SK-N-MC (cell line): ENCODE measurements at regions not wholly inside any gene's neighbourhood (a gene's known extent, or its start where the extent isn't known, plus 50 kb on each side); places are given as distances from the start of the nearest gene placed in this dataset.

Experiments used
- DNase-seq: peaks from one replicate; pipeline ENCODE4 v3.0.0-alpha.2; 2011; ENCODE audit warnings: low read depth, low spot score
- H3K27ac ChIP-seq: fragments of 200-600 bp; sonication (generic); 2 replicates; pipeline ENCODE4 v1.5.1; 2016; ENCODE audit warnings: mixed run types
- H3K36me3 ChIP-seq: fragments of 200-600 bp; sonication (generic); 2 replicates; pipeline ENCODE4 v1.6.1; 2017; ENCODE audit warnings: antibody characterized with exemption, low read length, mixed read lengths; ENCODE audit not compliant: insufficient read depth
- H3K4me3 ChIP-seq: fragments of 200-600 bp; sonication (generic); 2 replicates; pipeline ENCODE4 v1.5.1; 2016
- H3K9ac ChIP-seq: fragments of 200-600 bp; sonication (generic); 2 replicates; pipeline ENCODE4 v1.8.0; 2017; ENCODE audit warnings: mixed run types, mixed read lengths; ENCODE audit not compliant: insufficient read length
- H3K9me3 ChIP-seq: fragments of 200-600 bp; sonication (generic); 2 replicates; pipeline ENCODE4 v1.6.1; 2017; ENCODE audit warnings: low read depth, mild to moderate bottlenecking, antibody characterized with exemption, low read length, moderate library complexity, mixed read lengths
- EZH2 ChIP-seq: fragments of 200-600 bp; sonication (generic); IDR thresholded peaks from one replicate; pipeline ENCODE4 v1.6.1; 2017; ENCODE audit warnings: antibody characterized with exemption
- FOXP2 ChIP-seq: optimal IDR thresholded peaks from 2 replicates; pipeline ENCODE3; 2011; ENCODE audit warnings: mild to moderate bottlenecking, moderate library complexity; ENCODE audit not compliant: insufficient read depth; ENCODE audit errors: extremely low read length, control extremely low read depth
- POLR2AphosphoS5 ChIP-seq: IDR thresholded peaks from 2 replicates; pipeline ENCODE4 v1.6.1; 2012; ENCODE audit warnings: mild to moderate bottlenecking, low read depth, low read length, borderline replicate concordance

DNA sequence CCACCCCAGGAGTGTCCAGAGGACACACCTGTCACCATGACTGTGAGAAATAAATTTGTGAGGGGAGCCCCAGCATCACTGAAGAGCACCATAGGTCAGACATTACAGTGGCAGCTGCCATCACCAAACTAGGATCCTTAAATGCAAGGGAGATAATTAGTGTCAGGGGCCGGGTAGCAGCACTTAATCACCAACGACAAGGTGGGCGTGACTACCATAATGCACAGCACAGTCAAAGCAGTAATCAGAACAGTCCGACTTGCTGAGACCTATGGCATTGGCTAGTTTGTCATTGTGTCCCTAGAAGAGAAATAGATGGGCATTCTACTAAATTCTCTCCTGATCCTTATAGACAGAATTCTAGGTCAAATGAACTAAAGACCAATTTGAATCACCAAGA, 856.7 kb upstream of the GOT2 start:
- no peak for DNase-seq
- Histone ChIP-seq H3K27ac (no peak overlapping the region), H3K9me3 (no peaks in the 10 kb centered on the region), H3K36me3 (no peaks in the 10 kb centered on the region), H3K9ac (no peak overlapping the region), H3K4me3 (no peak overlapping the region)
- TF ChIP-seq POLR2AphosphoS5 = no peak
- TF ChIP-seq FOXP2 = no peak
- TF ChIP-seq EZH2 = no peak

DNA sequence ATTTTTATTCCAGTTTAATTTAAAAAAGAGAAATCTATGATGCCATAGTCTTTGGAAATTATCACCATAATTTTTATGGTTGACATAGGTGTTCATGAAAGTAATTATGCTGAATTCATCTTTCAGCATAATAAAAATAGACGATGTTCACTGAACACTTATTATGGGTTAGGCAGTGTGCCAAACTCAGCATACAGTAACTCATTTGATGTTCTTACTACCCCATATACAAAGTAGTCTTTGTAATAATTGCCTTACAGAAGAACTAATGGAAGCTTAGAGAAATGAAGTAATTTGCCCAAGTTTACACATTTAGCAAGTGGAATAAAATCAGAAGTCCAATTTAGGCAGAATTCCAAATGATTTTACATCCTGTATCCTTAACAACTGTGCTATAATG, 852.2 kb upstream of the GOT2 start:
- no peak for DNase-seq
- H3K4me3 ChIP-seq = no peak overlapping the region
- TF ChIP-seq FOXP2 = no peak
- TF ChIP-seq POLR2AphosphoS5 = no peak
- TF ChIP-seq EZH2 = no peak
- no peak overlapping the region for H3K27ac ChIP-seq
- no peak overlapping the region for H3K9ac ChIP-seq
- H3K36me3 ChIP-seq = no peaks in the 10 kb centered on the region
- no peaks in the 10 kb centered on the region for H3K9me3 ChIP-seq

DNA sequence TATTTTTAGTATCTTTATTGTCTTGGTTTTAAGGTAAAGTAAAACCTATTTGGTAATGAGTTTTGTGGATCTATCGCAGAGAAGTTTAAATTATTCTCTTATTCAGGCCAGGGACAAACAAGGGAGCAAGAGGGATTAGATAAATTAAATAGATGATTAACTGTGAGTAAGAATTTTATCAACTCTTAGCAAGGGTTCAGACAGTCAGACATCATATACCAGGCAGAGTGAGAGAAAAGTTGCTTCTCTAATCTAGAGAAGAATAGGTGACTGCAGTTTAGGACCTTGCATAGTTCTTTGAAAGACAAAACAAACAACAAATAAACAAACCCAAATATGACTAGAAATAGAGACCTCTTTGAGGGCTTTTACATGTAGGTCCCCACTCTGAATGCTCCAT, 840.2 kb upstream of the GOT2 start:
- Histone ChIP-seq H3K4me3 (no peak overlapping the region), H3K9me3 (no peaks in the 10 kb centered on the region), H3K27ac (no peak overlapping the region)

DNA sequence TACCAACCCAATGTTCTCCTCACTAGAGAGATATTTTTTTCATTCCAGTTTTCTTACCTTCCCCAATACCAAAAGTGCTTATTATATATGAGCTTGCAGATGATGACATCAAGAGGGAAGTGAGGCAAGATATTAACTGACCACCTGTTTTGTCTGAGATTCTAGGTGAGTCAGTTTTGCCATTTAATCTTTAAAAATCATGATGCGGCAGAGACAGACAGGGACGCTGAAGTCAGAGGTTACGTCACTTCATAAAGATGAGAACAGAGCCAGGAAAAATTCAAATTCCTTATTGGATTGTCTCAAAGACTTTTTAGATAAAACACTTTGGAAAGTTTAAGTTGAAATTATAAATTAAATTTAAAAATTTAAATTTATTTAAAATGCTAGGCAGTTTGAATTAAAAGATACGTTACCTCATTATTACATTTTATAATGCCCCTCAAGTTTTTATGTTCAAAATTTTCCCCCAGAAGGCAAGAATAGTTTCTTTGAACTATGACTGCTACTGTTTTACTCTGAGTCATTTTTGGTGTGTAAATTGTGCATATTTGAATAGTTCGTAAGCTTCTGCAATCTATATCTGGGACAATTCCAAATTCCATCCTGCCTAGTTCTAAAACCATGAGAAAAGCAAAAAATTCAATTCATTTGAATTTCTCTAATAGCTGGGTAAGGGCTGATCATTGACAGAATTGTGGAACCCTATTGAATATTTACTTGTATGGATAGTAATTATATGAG, 839.6 kb upstream of the GOT2 start:
- no peak for TF ChIP-seq FOXP2
- Histone ChIP-seq H3K4me3 (no peak overlapping the region), H3K9ac (no peak overlapping the region), H3K27ac (no peak overlapping the region), H3K36me3 (no peaks in the 10 kb centered on the region), H3K9me3 (no peaks in the 10 kb centered on the region)
- DNase-seq = no peak

More for the DNA sequence above, 840.2 kb upstream of the GOT2 start:
- H3K9ac ChIP-seq = no peak overlapping the region
- no peaks in the 10 kb centered on the region for H3K36me3 ChIP-seq
- TF ChIP-seq EZH2 = no peak
- TF ChIP-seq FOXP2 = no peak
- TF ChIP-seq POLR2AphosphoS5 = no peak
- DNase-seq = no peak

DNA sequence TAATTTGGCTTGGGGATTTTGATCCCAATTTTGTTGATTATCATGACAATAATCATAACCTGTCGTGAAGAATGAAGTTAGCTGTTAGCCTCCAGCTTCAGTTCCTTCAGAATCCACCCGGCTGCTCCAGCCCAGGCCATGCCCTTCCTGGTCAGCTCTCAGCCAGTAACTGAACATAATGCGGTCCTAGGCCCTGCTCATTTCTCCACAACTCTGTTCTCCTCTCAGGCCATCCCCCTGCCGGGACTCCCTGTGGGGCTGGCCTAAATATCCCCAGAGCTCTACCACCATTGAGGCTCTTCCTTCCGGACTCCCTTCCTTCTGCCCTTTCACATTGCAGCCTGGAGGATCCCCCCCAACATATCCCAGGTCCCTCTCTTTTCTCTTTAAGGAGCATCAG, 833.4 kb upstream of the GOT2 start:
- H3K27ac ChIP-seq = no peak overlapping the region
- DNase-seq = no peak
- no peak overlapping the region for H3K4me3 ChIP-seq
- TF ChIP-seq EZH2 (no peak), POLR2AphosphoS5 (no peak), FOXP2 (no peak)
- no peaks in the 10 kb centered on the region for H3K9me3 ChIP-seq
- H3K36me3 ChIP-seq = no peaks in the 10 kb centered on the region
- H3K9ac ChIP-seq = no peak overlapping the region

DNA sequence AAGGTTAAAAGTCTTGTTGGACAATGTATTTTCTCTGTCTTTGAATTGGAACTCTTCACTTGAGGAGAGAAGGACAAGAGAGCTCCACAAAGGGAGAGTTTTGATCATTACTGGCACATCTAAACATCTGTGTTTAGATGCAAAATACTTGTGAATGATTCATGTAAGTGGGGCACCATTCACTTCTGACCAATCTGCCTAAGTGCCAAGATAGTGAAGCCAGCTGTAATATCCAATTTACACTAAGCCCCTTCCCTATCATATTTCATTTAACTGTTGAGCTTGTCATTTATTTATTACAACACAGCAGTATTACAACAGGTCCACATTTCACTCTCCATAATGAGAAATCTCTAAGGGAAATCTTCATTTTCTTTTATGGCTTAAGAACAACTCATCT, 832.3 kb upstream of the GOT2 start:
- Histone ChIP-seq H3K9ac (no peak overlapping the region), H3K27ac (no peak overlapping the region), H3K36me3 (no peaks in the 10 kb centered on the region), H3K4me3 (no peak overlapping the region), H3K9me3 (no peaks in the 10 kb centered on the region)
- DNase-seq = no peak
- TF ChIP-seq FOXP2 (no peak), EZH2 (no peak), POLR2AphosphoS5 (no peak)

DNA sequence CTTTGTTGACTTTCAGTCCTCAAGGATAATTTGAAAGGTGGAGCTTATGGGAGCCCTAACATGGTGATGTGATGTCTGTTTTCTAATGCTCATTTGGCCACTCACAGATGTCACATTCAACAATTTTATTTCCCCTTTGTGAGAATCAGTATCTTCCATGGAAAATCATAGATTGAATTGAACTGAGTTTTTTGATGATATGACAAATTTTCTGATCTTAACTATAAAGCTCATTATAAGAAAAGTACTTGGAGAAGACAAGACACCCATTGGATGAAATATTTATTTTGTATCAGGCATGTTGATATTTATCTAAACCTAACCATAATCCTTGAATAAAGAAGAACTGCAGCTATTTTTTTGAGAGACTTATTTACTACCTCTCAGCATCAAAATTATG, 824.6 kb upstream of the GOT2 start:
- Histone ChIP-seq H3K27ac (no peak overlapping the region), H3K9ac (no peak overlapping the region), H3K4me3 (no peak overlapping the region), H3K9me3 (no peaks in the 10 kb centered on the region), H3K36me3 (no peaks in the 10 kb centered on the region)
- no peak for TF ChIP-seq EZH2
- no peak for TF ChIP-seq POLR2AphosphoS5
- TF ChIP-seq FOXP2 = no peak
- no peak for DNase-seq

DNA sequence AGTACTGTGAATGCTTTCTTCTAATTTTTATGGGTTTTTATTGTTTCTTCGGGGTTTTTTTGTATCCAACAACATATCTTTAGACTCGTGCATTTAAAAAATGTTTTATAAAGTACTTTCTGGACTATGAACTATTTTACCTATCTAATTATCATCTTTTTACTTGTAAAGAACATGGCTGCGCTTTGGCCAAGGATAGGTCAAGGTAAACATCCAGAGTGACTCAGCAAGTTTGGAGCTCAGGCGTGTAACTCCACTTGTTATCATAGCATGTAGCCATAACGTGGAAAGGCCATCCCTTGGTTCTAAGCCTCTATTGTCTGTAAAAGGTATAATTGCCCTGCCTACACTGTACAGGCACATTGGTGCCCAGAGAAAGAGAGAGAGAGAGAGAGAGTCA, 818.0 kb upstream of the GOT2 start:
- TF ChIP-seq EZH2 (no peak), POLR2AphosphoS5 (no peak), FOXP2 (no peak)
- Histone ChIP-seq H3K9me3 (no peaks in the 10 kb centered on the region), H3K9ac (no peak overlapping the region), H3K36me3 (no peaks in the 10 kb centered on the region), H3K4me3 (no peak overlapping the region), H3K27ac (no peak overlapping the region)
- DNase-seq = no peak

DNA sequence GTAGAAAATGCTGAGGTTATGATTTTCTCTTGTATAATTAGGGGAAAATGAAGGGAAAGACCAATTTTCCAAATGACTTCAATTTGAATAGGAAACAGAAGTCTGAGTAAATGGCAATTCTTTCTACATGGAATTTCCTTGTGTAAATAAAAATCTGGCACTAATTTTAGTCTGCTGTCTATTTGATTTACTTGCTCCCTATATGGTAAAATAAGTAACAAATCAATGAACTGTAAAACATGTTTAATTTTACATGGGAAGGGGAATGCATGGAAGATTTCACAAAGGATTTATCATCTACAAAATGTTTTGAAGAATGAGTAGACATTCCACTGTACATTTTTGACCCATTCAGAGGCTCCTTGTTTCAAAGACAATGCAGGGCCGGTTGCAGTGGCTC, 811.6 kb upstream of the GOT2 start:
- TF ChIP-seq POLR2AphosphoS5 (no peak), FOXP2 (no peak), EZH2 (no peak)
- DNase-seq = no peak
- H3K9me3 ChIP-seq = no peaks in the 10 kb centered on the region
- H3K4me3 ChIP-seq = no peak overlapping the region
- H3K9ac ChIP-seq = no peak overlapping the region
- H3K27ac ChIP-seq = no peak overlapping the region
- H3K36me3 ChIP-seq = no peaks in the 10 kb centered on the region
